DOHH2 (cell line): ENCODE measurements at regions not wholly inside any gene's neighbourhood (a gene's known extent, or its start where the extent isn't known, plus 50 kb on each side); places are given as distances from the start of the nearest gene placed in this dataset.

Source experiments
- CTCF ChIP-seq: fragments of 200-600 bp; sonication (generic); IDR thresholded peaks from one replicate; pipeline ENCODE4 v1.5.1; 2014; ENCODE audit warnings: antibody characterized with exemption, mild to moderate bottlenecking, low read depth, low read length; ENCODE audit not compliant: poor library complexity, severe bottlenecking
- EZH2phosphoT487 ChIP-seq: fragments of 200-600 bp; sonication (generic); IDR thresholded peaks from 2 replicates; pipeline ENCODE4 v1.6.1; 2017; ENCODE audit warnings: borderline replicate concordance, mild to moderate bottlenecking, antibody characterized with exemption, low read length, moderate library complexity, mixed read lengths

GRCh38 chr5:35538198-35538931 is 79.3 kb upstream of the SPEF2 start:
- TF ChIP-seq CTCF: no peak
- TF ChIP-seq EZH2phosphoT487: no peak
